ENCODE measurements at regions not wholly inside any gene's neighbourhood (a gene's known extent, or its start where the extent isn't known, plus 50 kb on each side); places are given as distances from the start of the nearest gene placed in this dataset.

GRCh38 chr12:59928416-59928815, 332.6 kb downstream of the SLC16A7 start:
- DNase-seq (ENCODE audit: low read depth in 2 of 2), result no peak

GRCh38 chr12:59929110-59929509, 333.3 kb downstream of the SLC16A7 start:
- no peak for DNase-seq (ENCODE audit: low read depth in 2 of 2)

- DNase-seq (ENCODE audit: low read depth in 2 of 2), result no peak
These were observed 338.7 kb downstream of the SLC16A7 start for GRCh38 chr12:59934486-59934885.

DNA sequence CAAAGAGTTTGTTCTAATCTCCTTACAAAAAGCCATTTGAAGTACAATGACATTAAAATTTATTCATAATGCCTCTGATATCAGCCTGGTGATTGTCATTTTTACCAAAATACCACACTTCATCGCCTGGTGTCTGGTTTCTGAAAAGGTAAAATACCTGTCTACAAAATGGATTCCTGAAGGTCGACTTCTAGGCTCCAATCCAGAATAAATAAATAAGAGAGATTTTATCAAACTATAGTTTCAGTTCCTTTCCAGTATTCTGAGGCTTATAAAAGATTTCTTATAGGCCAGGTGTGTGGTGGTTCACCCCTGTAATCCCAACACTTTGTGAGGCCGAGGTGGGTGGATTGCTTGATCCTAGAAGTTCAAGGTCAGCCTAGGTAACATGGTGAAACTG, 340.7 kb downstream of the SLC16A7 start:
- no peak for DNase-seq (ENCODE audit: low read depth in 2 of 2)

- no peak for DNase-seq (ENCODE audit: low read depth in 2 of 2)
These were observed 341.3 kb downstream of the SLC16A7 start for GRCh38 chr12:59937148-59937547.

DNA sequence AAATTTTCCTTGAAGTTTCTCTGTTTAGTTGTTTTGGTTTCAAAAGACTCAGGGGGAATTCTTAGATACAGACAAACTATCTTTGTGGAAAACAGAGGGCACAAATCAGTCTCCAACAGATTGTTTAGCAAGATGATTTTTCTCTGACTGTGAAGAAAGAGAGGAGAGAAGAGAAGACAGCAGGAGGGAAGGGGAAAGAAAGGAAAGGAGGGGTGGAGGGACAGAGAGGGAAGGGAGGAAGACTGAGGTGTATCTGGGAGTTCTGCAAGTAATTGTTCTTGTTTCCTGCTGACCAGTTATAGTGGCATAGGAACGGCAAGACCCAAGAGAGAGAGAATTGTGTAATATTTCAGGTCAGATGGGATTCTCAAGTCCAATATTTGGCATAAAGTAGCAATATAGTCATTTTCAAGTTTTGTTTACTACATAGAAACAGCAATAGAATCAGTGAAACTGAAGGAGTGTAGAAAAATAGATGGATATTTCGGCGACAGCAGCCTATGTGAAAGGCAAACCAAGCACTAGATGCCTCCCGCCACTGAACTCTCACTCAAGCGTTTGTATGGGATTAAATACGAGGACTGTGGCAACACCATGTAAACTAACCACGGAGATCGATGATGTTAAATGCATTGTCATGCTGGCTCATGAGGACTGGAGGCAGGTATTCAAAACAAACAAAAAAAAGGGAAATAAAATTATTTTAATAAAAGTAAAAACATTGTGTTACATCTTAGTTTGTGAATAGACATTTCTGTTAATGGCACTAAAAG, 342.5 kb downstream of the SLC16A7 start:
- DNase-seq (ENCODE audit: low read depth in 2 of 2), result no peak

DNA sequence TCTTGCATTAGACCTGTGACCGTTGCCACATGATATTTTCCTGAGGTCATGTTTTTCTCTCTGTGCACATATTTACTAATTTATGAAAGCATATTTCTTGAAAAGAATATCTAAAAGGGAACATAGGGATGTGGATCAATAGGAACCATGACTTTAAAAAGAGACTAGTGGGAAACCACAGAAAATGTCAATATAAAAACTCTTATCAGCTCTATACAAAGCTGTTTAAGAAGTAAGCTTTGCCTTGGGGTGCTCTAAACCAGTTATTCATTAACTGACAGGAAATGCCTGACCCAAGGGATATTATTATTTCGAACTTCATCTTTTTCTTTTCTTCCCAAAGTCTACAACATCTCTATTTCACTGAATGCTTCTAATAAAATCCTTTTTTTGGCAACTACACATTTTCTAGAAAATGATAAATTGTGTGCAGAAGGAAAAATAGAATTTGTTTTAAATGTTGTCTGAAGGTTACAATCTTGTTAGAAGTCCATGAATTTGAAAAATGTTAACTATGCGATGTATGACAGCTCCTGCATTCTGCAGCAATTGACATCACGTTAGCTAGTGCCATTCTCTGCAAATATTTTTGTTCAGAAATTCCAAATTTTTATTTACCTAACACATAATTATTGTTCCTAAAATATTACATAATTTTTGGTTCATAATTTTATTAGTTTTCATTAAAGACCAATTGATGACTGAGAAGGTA, 345.0 kb downstream of the SLC16A7 start:
- no peak for DNase-seq (ENCODE audit: low read depth in 2 of 2)

- DNase-seq (ENCODE audit: low read depth in 2 of 2), result no peak
These were observed 345.6 kb downstream of the SLC16A7 start for GRCh38 chr12:59941461-59941860.

DNA sequence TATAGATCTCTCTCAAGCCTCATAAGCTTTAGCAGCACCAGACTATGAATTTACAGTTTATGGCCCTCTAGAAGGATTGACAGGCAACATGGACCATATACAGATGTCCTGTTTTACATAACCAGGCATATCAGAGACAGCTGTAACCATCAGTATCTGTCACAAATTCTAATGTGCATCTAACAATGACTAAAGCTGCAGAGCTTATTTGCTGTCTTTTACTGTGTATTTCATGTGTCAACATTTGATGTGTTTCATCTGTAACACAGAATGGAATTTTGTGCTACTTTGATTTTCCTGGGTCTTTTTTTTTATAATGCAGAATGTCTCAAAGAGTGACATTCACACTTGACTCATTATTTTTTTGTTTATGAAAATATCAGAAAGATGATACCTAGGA, 348.3 kb downstream of the SLC16A7 start:
- no peak for DNase-seq (ENCODE audit: low read depth in 2 of 2)

GRCh38 chr12:59946635-59947034, 350.8 kb downstream of the SLC16A7 start:
- DNase-seq (ENCODE audit: low read depth in 2 of 2), result no peak

- no peak for DNase-seq (ENCODE audit: low read depth in 2 of 2)
These were observed 367.7 kb downstream of the SLC16A7 start for GRCh38 chr12:59963546-59963945.

DNA sequence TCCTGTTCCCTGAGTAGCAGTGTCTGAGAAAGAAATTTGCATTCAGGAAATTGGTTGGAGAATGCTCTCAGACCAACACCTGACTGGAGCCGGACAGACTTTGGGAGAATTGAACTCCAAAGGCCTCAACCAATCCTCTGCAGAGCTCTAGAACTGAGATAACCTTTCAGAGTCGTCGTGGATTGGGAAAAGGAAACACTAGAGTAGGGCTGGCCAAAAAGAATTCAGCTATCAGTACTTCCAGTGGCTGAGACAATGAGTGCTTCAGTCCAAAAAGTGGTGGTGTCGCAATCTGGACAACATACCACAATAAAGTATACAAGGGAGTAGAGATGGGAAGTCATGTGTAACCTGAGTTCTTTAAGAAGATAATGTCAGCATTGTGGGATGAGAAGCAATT, 377.1 kb downstream of the SLC16A7 start:
- no peak for DNase-seq (ENCODE audit: low read depth in 2 of 2)

DNA sequence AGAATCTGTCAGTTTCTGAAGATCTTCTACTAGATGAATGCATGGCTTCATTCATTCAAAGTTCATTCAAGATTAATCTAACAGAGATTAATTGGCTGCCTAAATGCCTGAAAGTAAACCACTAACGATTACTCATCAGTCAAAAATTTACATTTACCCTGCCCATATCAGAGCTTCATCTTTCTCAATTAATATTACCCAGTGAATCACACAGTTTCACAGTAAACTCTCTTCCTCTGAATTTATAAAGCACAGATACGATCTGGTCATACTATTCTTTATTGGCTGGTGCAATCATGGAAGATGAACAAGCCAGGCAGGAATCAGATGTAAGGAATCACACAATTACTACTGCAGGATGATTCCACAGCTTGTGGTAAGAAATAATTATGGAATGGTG, 377.7 kb downstream of the SLC16A7 start:
- DNase-seq (ENCODE audit: low read depth in 2 of 2), result no peak

GRCh38 chr12:59977779-59978178, 381.9 kb downstream of the SLC16A7 start:
- no peak for DNase-seq (ENCODE audit: low read depth in 2 of 2)

DNA sequence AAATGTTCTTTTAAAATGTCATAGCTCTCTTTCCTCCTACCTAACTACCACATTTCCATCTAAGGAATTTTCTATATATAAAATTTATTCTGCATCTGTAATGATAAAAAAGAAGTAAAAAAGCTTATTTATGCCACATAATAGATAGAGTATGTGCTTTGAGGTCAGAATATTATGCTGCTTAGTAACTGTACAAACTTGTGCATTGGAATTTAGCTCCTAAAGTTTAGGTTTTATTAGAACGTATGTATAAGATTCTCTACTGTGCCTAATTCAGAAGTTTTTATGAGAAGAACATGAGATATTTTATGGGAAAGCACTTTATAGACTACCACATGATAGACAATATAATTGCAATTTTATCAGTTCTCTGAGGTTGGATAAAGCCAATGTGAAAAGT, 384.6 kb downstream of the SLC16A7 start:
- DNase-seq (ENCODE audit: low read depth in 2 of 2), result no peak

DNA sequence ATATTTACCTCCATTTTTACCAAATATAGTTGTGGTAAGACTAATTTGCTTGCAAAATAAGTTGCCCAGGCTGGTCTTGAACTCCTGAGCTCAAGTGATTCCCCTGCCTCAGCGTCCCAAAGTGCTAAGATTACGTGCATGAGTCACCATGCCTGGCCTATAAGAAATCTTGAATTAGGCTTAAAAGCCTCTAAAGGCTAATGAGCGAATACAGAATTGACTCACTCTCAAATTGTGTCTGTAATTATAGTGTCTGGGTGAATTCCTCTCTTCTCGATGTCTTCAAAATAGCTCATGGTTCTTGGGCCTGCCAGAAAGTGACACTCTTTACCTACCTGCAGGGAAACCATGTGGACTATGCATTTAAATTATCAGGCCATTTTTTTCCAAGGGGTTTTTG, 403.5 kb downstream of the SLC16A7 start:
- DNase-seq (ENCODE audit: low read depth in 2 of 2), result no peak

DNA sequence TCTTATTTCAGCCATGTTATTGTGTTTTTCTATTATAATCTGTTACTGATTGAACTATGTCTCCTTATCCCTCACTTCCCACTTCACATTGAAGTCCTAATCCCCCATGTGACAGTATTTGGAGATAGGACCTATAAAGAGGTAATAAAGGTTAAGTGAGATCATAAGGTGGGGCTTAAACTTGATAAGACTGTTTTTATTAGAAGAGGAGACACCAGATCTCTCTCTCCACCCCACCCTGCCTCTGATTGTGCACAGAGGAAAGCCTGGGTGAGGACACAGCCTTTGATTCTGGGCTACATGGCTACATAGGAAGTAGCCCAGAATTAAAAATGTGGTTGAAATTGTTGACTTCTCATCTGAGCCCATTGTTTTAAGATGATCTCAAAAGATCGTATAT, 414.7 kb downstream of the SLC16A7 start:
- DNase-seq (ENCODE audit: low read depth in 2 of 2), result no peak

GRCh38 chr12:60012659-60013058, 416.8 kb downstream of the SLC16A7 start:
- no peak for DNase-seq (ENCODE audit: low read depth in 2 of 2)

DNA sequence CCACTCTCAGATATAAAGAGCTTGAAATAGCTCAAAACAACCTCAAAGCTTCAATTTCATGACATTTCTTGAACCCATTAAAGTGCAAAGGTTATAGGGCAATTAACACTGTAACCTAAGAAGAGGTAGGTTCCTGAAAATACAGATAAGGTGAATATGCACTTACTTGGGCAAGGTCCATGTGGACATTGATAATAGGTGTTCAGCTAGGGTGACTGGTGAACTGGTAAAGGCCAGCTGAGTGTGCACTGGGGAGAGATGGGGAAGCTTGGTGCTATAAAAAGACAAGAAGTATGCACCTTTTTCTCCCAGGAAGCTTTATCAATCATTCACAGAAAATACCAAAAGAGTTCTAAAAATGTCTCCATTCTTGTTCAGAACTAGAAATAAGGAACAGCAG, 418.6 kb downstream of the SLC16A7 start:
- no peak for DNase-seq (ENCODE audit: low read depth in 2 of 2)

GRCh38 chr12:60020068-60020467, 424.2 kb downstream of the SLC16A7 start:
- DNase-seq (ENCODE audit: low read depth in 2 of 2), result no peak

DNA sequence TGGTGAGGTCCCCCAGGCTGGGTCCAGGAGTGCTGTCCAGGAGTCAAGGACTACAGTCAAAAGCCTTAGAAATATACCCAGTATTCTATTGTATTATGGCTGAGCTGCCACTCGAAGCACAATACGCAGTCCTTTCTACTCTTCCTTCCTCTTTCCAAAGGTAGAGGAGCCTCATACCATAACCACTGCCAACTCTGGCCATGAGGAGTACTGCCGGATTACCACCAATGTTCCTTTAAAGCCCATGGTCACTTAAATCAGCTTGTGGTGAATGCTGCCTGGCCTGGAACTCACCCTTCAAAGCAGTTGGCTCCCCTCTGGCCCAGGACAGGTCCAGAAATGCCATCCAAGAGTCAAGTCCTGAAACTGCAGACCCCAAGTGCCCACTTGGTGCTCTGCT, 425.4 kb downstream of the SLC16A7 start:
- no peak for DNase-seq (ENCODE audit: low read depth in 2 of 2)

GRCh38 chr12:60027266-60027665, 431.4 kb downstream of the SLC16A7 start:
- no peak for DNase-seq (ENCODE audit: low read depth in 2 of 2)

- no peak for DNase-seq (ENCODE audit: low read depth in 2 of 2)
These were observed 438.3 kb downstream of the SLC16A7 start for GRCh38 chr12:60034147-60034546.

DNA sequence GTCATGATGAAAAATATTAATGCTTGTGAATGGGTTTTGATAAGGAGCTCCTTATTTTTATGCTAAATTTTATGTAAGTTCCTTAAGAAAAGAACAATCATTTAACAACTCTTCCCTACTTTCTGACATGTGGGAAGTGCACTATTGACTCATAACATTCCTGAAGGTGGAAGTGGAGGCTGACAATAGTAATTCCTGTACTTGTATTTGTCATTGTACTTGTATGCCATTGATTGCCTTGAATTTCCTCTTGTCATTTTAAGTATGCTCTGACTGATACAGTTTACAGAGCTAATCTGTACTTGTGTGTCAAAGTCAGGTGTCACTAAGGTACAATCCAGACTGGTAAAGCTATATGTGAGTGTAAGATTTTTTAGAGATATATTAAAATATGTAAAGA, 440.0 kb downstream of the SLC16A7 start:
- DNase-seq (ENCODE audit: low read depth in 2 of 2), result no peak

Data from stimulated activated CD4-positive, alpha-beta T cell treated with anti-CD3 and anti-CD28 coated beads, Interleukin-1b, Interleukin-23, amount 100 ng/mL, for 1 hour (primary cell).